GM23338 (cell line): ENCODE measurements at regions not wholly inside any gene's neighbourhood (a gene's known extent, or its start where the extent isn't known, plus 50 kb on each side); places are given as distances from the start of the nearest gene placed in this dataset.

Source experiments
- ATAC-seq: fragments of 200-7000 bp; cut with Tn5 transposase; 3 replicates; pipeline ENCODE4 v1.9.1; 2020
- DNase-seq: peaks from one replicate; pipeline ENCODE4 v3.0.0-alpha.2; 2015; ENCODE audit warnings: low spot score
- H2AFZ ChIP-seq: fragments of 200-600 bp; sonication (generic); 2 replicates; pipeline ENCODE4 v1.8.0; 2016; ENCODE audit warnings: antibody characterized with exemption, mild to moderate bottlenecking, moderate library complexity
- H3F3A ChIP-seq: fragments of 200-600 bp; sonication (generic); replicated peaks from 2 replicates; pipeline ENCODE4 v1.8.0; 2017; ENCODE audit warnings: antibody characterized with exemption, mixed run types, low read depth
- H3K27ac ChIP-seq: fragments of 200-600 bp; sonication (generic); 2 replicates; pipeline ENCODE4 v1.6.1; 2016; ENCODE audit warnings: low read depth
- H3K27me3 ChIP-seq: fragments of 200-600 bp; sonication (generic); 2 replicates; pipeline ENCODE4 v1.8.0; 2016; ENCODE audit warnings: mild to moderate bottlenecking, mixed run types, moderate library complexity; ENCODE audit not compliant: insufficient read depth
- H3K36me3 ChIP-seq: fragments of 200-600 bp; sonication (generic); 2 replicates; pipeline ENCODE4 v1.8.0; 2016; ENCODE audit warnings: mild to moderate bottlenecking; ENCODE audit not compliant: insufficient read depth
- H3K4me1 ChIP-seq: fragments of 200-600 bp; sonication (generic); 2 replicates; pipeline ENCODE4 v1.8.0; 2016; ENCODE audit warnings: mild to moderate bottlenecking, moderate library complexity; ENCODE audit not compliant: insufficient read depth
- H3K4me2 ChIP-seq: fragments of 200-600 bp; sonication (generic); 2 replicates; pipeline ENCODE4 v1.7.1; 2017; ENCODE audit warnings: mixed run types
- H3K4me3 ChIP-seq: fragments of 200-600 bp; sonication (generic); 2 replicates; pipeline ENCODE4 v1.6.1; 2016; ENCODE audit warnings: mixed run types
- H3K79me2 ChIP-seq: fragments of 200-600 bp; sonication (generic); replicated peaks from 2 replicates; pipeline ENCODE4 v1.8.0; 2017; ENCODE audit warnings: mild to moderate bottlenecking; ENCODE audit not compliant: insufficient read depth
- H3K9me2 ChIP-seq: fragments of 200-600 bp; sonication (generic); 2 replicates; pipeline ENCODE4 v1.8.0; 2017; ENCODE audit not compliant: insufficient read depth
- H4K20me1 ChIP-seq: fragments of 200-600 bp; sonication (generic); replicated peaks from 2 replicates; pipeline ENCODE4 v1.8.0; 2017; ENCODE audit warnings: mild to moderate bottlenecking; ENCODE audit not compliant: insufficient read depth
- H3K27ac Mint-ChIP-seq: 2 replicates; pipeline ENCODE4 v1.8.0; 2020; ENCODE audit warnings: inconsistent platforms, mild to moderate bottlenecking, moderate library complexity, mixed read lengths
- H3K27me3 Mint-ChIP-seq: 3 replicates; pipeline ENCODE4 v1.8.0; 2022; ENCODE audit warnings: low read depth, mild to moderate bottlenecking, moderate library complexity, mixed read lengths, inconsistent platforms; ENCODE audit not compliant: insufficient read depth, poor library complexity
- H3K36me3 Mint-ChIP-seq: 3 replicates; pipeline ENCODE4 v1.8.0; 2021; ENCODE audit warnings: low read depth, mild to moderate bottlenecking, inconsistent platforms, moderate library complexity, mixed read lengths
- H3K4me1 Mint-ChIP-seq: 3 replicates; pipeline ENCODE4 v1.8.0; 2020; ENCODE audit warnings: mild to moderate bottlenecking, inconsistent platforms, mixed read lengths
- H3K4me3 Mint-ChIP-seq: 3 replicates; pipeline ENCODE4 v1.8.0; 2021; ENCODE audit warnings: moderate library complexity, mild to moderate bottlenecking, inconsistent platforms, mixed read lengths
- H3K9me3 Mint-ChIP-seq: 3 replicates; pipeline ENCODE4 v1.8.0; 2020; ENCODE audit warnings: moderate library complexity, mild to moderate bottlenecking, inconsistent platforms, mixed read lengths
- CREB1 ChIP-seq: fragments of 250-450 bp; sonication (Bioruptor Pico); IDR thresholded peaks from 2 replicates; pipeline ENCODE4 v1.5.0; 2020; ENCODE audit warnings: low read depth, mild to moderate bottlenecking, moderate library complexity
- CTCF ChIP-seq, 2 experiments: fragments of 200-600 bp in 1 of 2; sonication (generic) in 1 of 2; conservative IDR thresholded peaks; 2 replicates each; pipeline versions ENCODE4 v1.5.1 to v1.6.1; 2016 to 2017; ENCODE audit warnings: antibody characterized with exemption in 2 of 2, low read depth in 2 of 2, mild to moderate bottlenecking in 2 of 2, moderate library complexity in 1 of 2
- ETS1 ChIP-seq: IDR thresholded peaks from 2 replicates; pipeline ENCODE4 v1.6.1; 2016; ENCODE audit warnings: antibody characterized with exemption
- EZH2 ChIP-seq: fragments of 200-600 bp; sonication (generic); IDR thresholded peaks from one replicate; pipeline ENCODE4 v1.8.0; 2017; ENCODE audit warnings: antibody characterized with exemption, mild to moderate bottlenecking, low read depth; ENCODE audit not compliant: unreplicated experiment
- EZH2phosphoT487 ChIP-seq: fragments of 200-600 bp; sonication (generic); IDR thresholded peaks from one replicate; pipeline ENCODE4 v1.8.1; 2018; ENCODE audit warnings: antibody characterized with exemption; ENCODE audit not compliant: unreplicated experiment
- JUNB ChIP-seq: IDR thresholded peaks from one replicate; pipeline ENCODE4 v1.6.1; 2016; ENCODE audit warnings: antibody characterized with exemption; ENCODE audit not compliant: unreplicated experiment
- NANOG ChIP-seq: IDR thresholded peaks from 2 replicates; pipeline ENCODE4 v1.6.1; 2016; ENCODE audit warnings: antibody characterized with exemption, borderline replicate concordance
- POLR2AphosphoS5 ChIP-seq: IDR thresholded peaks from 2 replicates; pipeline ENCODE4 v1.6.1; 2016; ENCODE audit warnings: antibody characterized with exemption, low read depth
- REST ChIP-seq: IDR thresholded peaks from one replicate; pipeline ENCODE4 v1.6.1; 2018; ENCODE audit warnings: antibody characterized with exemption; ENCODE audit not compliant: unreplicated experiment
- STAT1 ChIP-seq: IDR thresholded peaks from one replicate; pipeline ENCODE4 v1.6.1; 2016; ENCODE audit warnings: antibody characterized with exemption; ENCODE audit not compliant: unreplicated experiment
- ZNF114 ChIP-seq: fragments of 250-450 bp; sonication (Bioruptor Pico); IDR thresholded peaks from 2 replicates; pipeline ENCODE4 v1.5.0; 2020; ENCODE audit warnings: mild to moderate bottlenecking, moderate library complexity
- ZNF331 ChIP-seq: fragments of 250-450 bp; sonication (Bioruptor Pico); IDR thresholded peaks from 2 replicates; pipeline ENCODE4 v1.5.0; 2020; ENCODE audit warnings: low read depth, mild to moderate bottlenecking, moderate library complexity
- ZNF462 ChIP-seq: fragments of 250-450 bp; sonication (Bioruptor Pico); IDR thresholded peaks from 2 replicates; pipeline ENCODE4 v1.5.0; 2020; ENCODE audit warnings: mild to moderate bottlenecking, moderate library complexity

GRCh38 chr6:23630726-23631635, 495.0 kb upstream of the NRSN1 start:
- Mint-ChIP-seq H3K36me3 (no peaks in the 10 kb centered on the region), H3K27ac (no peak overlapping the region), H3K27me3 (no peaks in the 10 kb centered on the region), H3K4me1 (no peaks in the 10 kb centered on the region), H3K9me3 (no peaks in the 10 kb centered on the region; the same call in 2 of the 3 replicates), H3K4me3 (no peak overlapping the region)
- Histone ChIP-seq H3K79me2 (no peaks in the 10 kb centered on the region), H2AFZ (no peak overlapping the region), H3K9me2 (no peaks in the 10 kb centered on the region), H3K4me3 (no peak overlapping the region), H3K4me1 (no peaks in the 10 kb centered on the region), H3K27me3 (no peaks in the 10 kb centered on the region), H3K36me3 (no peaks in the 10 kb centered on the region), H3K27ac (no peak overlapping the region), H4K20me1 (no peaks in the 10 kb centered on the region), H3F3A (no peaks in the 10 kb centered on the region), H3K4me2 (no peak overlapping the region)
- DNase-seq (no peak), ATAC-seq (no peak)
- TF ChIP-seq ZNF114 (CRISPR knock-in tag) (no peak), EZH2 (no peak), ZNF331 (CRISPR knock-in tag) (no peak), JUNB (no peak), NANOG (no peak), POLR2AphosphoS5 (no peak), EZH2phosphoT487 (no peak), ETS1 (no peak), CREB1 (CRISPR knock-in tag) (no peak), ZNF462 (CRISPR knock-in tag) (no peak), REST (no peak), CTCF (conservative IDR thresholded peaks at IDR 0.05; ENCODE audit: low read depth in 2 of 2) (no peak), STAT1 (no peak)
